ENCODE measurements at regions not wholly inside any gene's neighbourhood (a gene's known extent, or its start where the extent isn't known, plus 50 kb on each side); places are given as distances from the start of the nearest gene placed in this dataset.
"Not testable (repeated sequence)": the region's sequence is repeated elsewhere in the genome, so short reads cannot be mapped to it uniquely, and the experiment has no call there.

- intact Hi-C loops (cut with micrococcal nuclease) = no loop called here
- Mint-ChIP-seq H3K27ac (no peak overlapping the region), H3K4me3 (no peak overlapping the region), H3K27me3 (peaks cover 3 to 4% of the 10 kb centered on the region in 2 donors), H3K4me1 (peaks cover 0 to 4% (median under 1%) of the 10 kb centered on the region in 4 donors), H3K9me3 (no peaks in the 10 kb centered on the region), H3K36me3 (no peaks in the 10 kb centered on the region)
- Histone ChIP-seq H3K27ac (ENCODE audit: low read depth, low read length) (no peak overlapping the region), H3K4me3 (ENCODE audit: low read length in 2 of 2) (no peak overlapping the region), H3K27me3 (ENCODE audit: insufficient read depth, low read length) (no peaks in the 10 kb centered on the region), H3K9me3 (ENCODE audit: control insufficient read depth in 1 of 2, low read length in 2 of 2) (no peaks in the 10 kb centered on the region), H3K4me1 (ENCODE audit: insufficient read depth, low read length) (no peaks in the 10 kb centered on the region), H3K36me3 (ENCODE audit: insufficient read depth, low read length) (no peaks in the 10 kb centered on the region)
- ChIA-PET CTCF (ENCODE audit: partially characterized antibody) (no interaction called here), POLR2A (ENCODE audit: partially characterized antibody) (no interaction called here)
- no peak for DNase-seq
These were observed 231.6 kb upstream of the KRR1 start for GRCh38 chr12:75742961-75743360.

DNA sequence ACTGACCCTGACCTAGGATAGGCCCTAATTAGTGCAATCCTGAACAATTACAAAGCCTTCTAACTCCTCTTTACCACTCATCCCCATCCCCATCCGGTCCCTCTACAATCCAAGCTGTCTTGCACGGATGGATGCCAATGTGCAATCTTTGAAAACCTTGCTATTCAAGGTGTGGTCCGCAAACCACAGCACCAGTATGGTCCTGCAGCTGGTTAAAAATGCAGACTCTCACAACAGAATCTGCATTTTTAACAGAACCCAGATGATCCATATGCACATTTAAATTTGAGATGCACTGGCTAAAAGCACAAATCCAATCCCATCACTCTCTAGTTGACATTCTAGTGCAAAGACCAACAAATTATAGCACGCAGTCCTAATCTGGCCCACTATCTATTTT is 230.6 kb upstream of the KRR1 start:
- no peaks in the 10 kb centered on the region for H3K27me3 ChIP-seq (ENCODE audit: insufficient read depth, low read length)
- H3K4me3 ChIP-seq (ENCODE audit: low read length in 2 of 2) = no peak overlapping the region
- Mint-ChIP-seq H3K9me3 (no peaks in the 10 kb centered on the region), H3K4me3 (no peak overlapping the region), H3K36me3 (no peaks in the 10 kb centered on the region), H3K27ac (peak overlapping the region in 1 of 7 donors; percentile 80), H3K4me1 (peaks cover 0 to 4% (median under 1%) of the 10 kb centered on the region in 4 donors), H3K27me3 (peaks cover 3 to 4% of the 10 kb centered on the region in 2 donors)
- H3K9me3 ChIP-seq (ENCODE audit: control insufficient read depth in 1 of 2, low read length in 2 of 2) = no peaks in the 10 kb centered on the region
- POLR2A ChIA-PET (ENCODE audit: partially characterized antibody) = no interaction called here
- H3K27ac ChIP-seq (ENCODE audit: low read depth, low read length) = no peak overlapping the region
- intact Hi-C loops (cut with micrococcal nuclease) = no loop called here
- H3K4me1 ChIP-seq (ENCODE audit: insufficient read depth, low read length) = no peaks in the 10 kb centered on the region
- DNase-seq = no peak
- CTCF ChIA-PET (ENCODE audit: partially characterized antibody) = no interaction called here
- no peaks in the 10 kb centered on the region for H3K36me3 ChIP-seq (ENCODE audit: insufficient read depth, low read length)

GRCh38 chr12:75739912-75740311 is 228.5 kb upstream of the KRR1 start:
- Mint-ChIP-seq H3K4me1 (peaks cover 0 to 4% (median under 1%) of the 10 kb centered on the region in 4 donors), H3K36me3 (no peaks in the 10 kb centered on the region), H3K27me3 (peaks cover 0 to 2% of the 10 kb centered on the region in 2 donors), H3K9me3 (no peaks in the 10 kb centered on the region), H3K27ac (peak overlapping the region in 1 of 7 donors; percentile 8), H3K4me3 (no peak overlapping the region)
- Histone ChIP-seq H3K27ac (ENCODE audit: low read depth, low read length) (no peak overlapping the region), H3K4me1 (ENCODE audit: insufficient read depth, low read length) (no peaks in the 10 kb centered on the region), H3K9me3 (ENCODE audit: control insufficient read depth in 1 of 2, low read length in 2 of 2) (no peaks in the 10 kb centered on the region), H3K4me3 (ENCODE audit: low read length in 2 of 2) (no peak overlapping the region), H3K27me3 (ENCODE audit: insufficient read depth, low read length) (no peaks in the 10 kb centered on the region), H3K36me3 (ENCODE audit: insufficient read depth, low read length) (no peaks in the 10 kb centered on the region)
- DNase-seq = no peak
- CTCF ChIA-PET (ENCODE audit: partially characterized antibody) = no interaction called here
- POLR2A ChIA-PET (ENCODE audit: partially characterized antibody) = no interaction called here
- intact Hi-C loops (cut with micrococcal nuclease) = no loop called here

DNA sequence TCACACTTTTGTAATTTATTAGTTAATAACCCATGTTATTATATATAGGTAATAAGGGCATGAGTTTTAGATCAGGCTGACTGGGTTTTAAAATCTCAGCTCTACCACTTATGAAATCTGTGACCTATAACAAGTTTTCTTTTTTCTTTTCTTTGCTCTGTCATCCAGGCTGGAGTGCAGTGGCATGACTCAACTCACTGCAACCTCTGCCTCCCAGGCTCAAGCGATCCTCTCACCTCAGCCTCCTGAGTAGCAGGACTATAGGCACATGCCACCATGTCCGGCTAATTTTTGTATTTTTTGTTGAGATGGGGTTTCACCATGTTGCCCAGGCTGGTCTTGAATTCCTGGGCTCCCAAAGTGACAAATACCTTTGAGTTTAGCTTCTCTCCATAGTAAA is 227.7 kb upstream of the KRR1 start:
- POLR2A ChIA-PET (ENCODE audit: partially characterized antibody); H3K27me3 Mint-ChIP-seq; DNase-seq; H3K27me3 ChIP-seq (ENCODE audit: insufficient read depth, low read length); H3K4me1 ChIP-seq (ENCODE audit: insufficient read depth, low read length); H3K4me1 Mint-ChIP-seq; H3K36me3 Mint-ChIP-seq; H3K27ac ChIP-seq (ENCODE audit: low read depth, low read length); H3K9me3 ChIP-seq (ENCODE audit: control insufficient read depth in 1 of 2, low read length in 2 of 2); H3K4me3 ChIP-seq (ENCODE audit: low read length in 2 of 2); H3K9me3 Mint-ChIP-seq; intact Hi-C loops (cut with micrococcal nuclease); H3K4me3 Mint-ChIP-seq; CTCF ChIA-PET (ENCODE audit: partially characterized antibody); H3K36me3 ChIP-seq (ENCODE audit: insufficient read depth, low read length); H3K27ac Mint-ChIP-seq: not testable (repeated sequence)

DNA sequence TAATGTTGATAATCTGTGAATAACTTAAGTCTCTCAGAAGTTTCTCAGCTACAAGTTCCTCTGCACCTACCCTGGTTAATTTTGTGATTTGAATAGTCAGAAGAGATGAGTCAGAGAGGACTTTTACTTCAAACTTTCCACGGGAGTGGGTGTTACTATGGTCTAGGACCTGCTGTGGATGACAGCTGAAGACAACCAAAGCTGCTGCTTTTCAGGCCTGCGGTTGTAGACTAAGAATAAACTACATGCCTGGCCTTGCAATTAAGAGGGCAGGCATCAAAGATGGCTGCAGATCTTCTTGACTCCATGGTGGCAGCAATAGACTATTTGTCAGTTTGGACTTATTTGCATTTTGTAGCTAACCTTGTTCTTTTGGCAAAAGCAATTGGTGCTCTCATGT is 227.1 kb upstream of the KRR1 start:
- H3K9me3 Mint-ChIP-seq = peaks cover 0 to 2% (median 0%) of the 10 kb centered on the region in 8 donors
- peak overlapping the region in 1 of 7 donors; percentile 9 for H3K27ac Mint-ChIP-seq
- Histone ChIP-seq H3K4me1 (ENCODE audit: insufficient read depth, low read length) (no peaks in the 10 kb centered on the region), H3K27me3 (ENCODE audit: insufficient read depth, low read length) (no peaks in the 10 kb centered on the region), H3K27ac (ENCODE audit: low read depth, low read length) (no peak overlapping the region), H3K9me3 (ENCODE audit: control insufficient read depth in 1 of 2, low read length in 2 of 2) (no peaks in the 10 kb centered on the region), H3K36me3 (ENCODE audit: insufficient read depth, low read length) (no peaks in the 10 kb centered on the region), H3K4me3 (ENCODE audit: low read length in 2 of 2) (no peak overlapping the region)
- H3K4me1 Mint-ChIP-seq = peaks cover 0 to 4% (median under 1%) of the 10 kb centered on the region in 4 donors
- no peak overlapping the region for H3K4me3 Mint-ChIP-seq
- ChIA-PET POLR2A (ENCODE audit: partially characterized antibody) (no interaction called here), CTCF (ENCODE audit: partially characterized antibody) (no interaction called here)
- H3K27me3 Mint-ChIP-seq = no peaks in the 10 kb centered on the region
- H3K36me3 Mint-ChIP-seq = no peaks in the 10 kb centered on the region
- intact Hi-C loops (cut with micrococcal nuclease) = no loop called here
- no peak for DNase-seq

- Mint-ChIP-seq H3K36me3 (no peaks in the 10 kb centered on the region), H3K4me3 (no peak overlapping the region), H3K9me3 (peaks cover 0 to 2% (median 0%) of the 10 kb centered on the region in 8 donors), H3K27ac (peak overlapping the region in 1 of 7 donors; percentile 15), H3K27me3 (no peaks in the 10 kb centered on the region), H3K4me1 (peaks cover 0 to 4% (median under 1%) of the 10 kb centered on the region in 4 donors)
- ChIA-PET CTCF (ENCODE audit: partially characterized antibody) (no interaction called here), POLR2A (ENCODE audit: partially characterized antibody) (no interaction called here)
- Histone ChIP-seq H3K27ac (ENCODE audit: low read depth, low read length) (no peak overlapping the region), H3K27me3 (ENCODE audit: insufficient read depth, low read length) (no peaks in the 10 kb centered on the region), H3K9me3 (ENCODE audit: control insufficient read depth in 1 of 2, low read length in 2 of 2) (no peaks in the 10 kb centered on the region), H3K36me3 (ENCODE audit: insufficient read depth, low read length) (no peaks in the 10 kb centered on the region), H3K4me1 (ENCODE audit: insufficient read depth, low read length) (no peaks in the 10 kb centered on the region), H3K4me3 (ENCODE audit: low read length in 2 of 2) (no peak overlapping the region)
- no peak for DNase-seq
- intact Hi-C loops (cut with micrococcal nuclease) = no loop called here
These were observed 224.4 kb upstream of the KRR1 start for GRCh38 chr12:75735853-75736252.

- Mint-ChIP-seq H3K9me3 (peaks cover 0 to 2% (median 0%) of the 10 kb centered on the region in 8 donors), H3K4me1 (peaks cover 0 to 5% (median 2%) of the 10 kb centered on the region in 4 donors), H3K4me3 (no peak overlapping the region), H3K27ac (no peak overlapping the region), H3K27me3 (no peaks in the 10 kb centered on the region), H3K36me3 (no peaks in the 10 kb centered on the region)
- Histone ChIP-seq H3K4me3 (ENCODE audit: low read length in 2 of 2) (no peak overlapping the region), H3K4me1 (ENCODE audit: insufficient read depth, low read length) (no peaks in the 10 kb centered on the region), H3K9me3 (ENCODE audit: control insufficient read depth in 1 of 2, low read length in 2 of 2) (no peaks in the 10 kb centered on the region), H3K27ac (ENCODE audit: low read depth, low read length) (no peak overlapping the region), H3K27me3 (ENCODE audit: insufficient read depth, low read length) (no peaks in the 10 kb centered on the region), H3K36me3 (ENCODE audit: insufficient read depth, low read length) (no peaks in the 10 kb centered on the region)
- no peak for DNase-seq
- ChIA-PET POLR2A (ENCODE audit: partially characterized antibody) (no interaction called here), CTCF (ENCODE audit: partially characterized antibody) (no interaction called here)
- intact Hi-C loops (cut with micrococcal nuclease) = no loop called here
These were observed 217.4 kb upstream of the KRR1 start for GRCh38 chr12:75728826-75729225.

DNA sequence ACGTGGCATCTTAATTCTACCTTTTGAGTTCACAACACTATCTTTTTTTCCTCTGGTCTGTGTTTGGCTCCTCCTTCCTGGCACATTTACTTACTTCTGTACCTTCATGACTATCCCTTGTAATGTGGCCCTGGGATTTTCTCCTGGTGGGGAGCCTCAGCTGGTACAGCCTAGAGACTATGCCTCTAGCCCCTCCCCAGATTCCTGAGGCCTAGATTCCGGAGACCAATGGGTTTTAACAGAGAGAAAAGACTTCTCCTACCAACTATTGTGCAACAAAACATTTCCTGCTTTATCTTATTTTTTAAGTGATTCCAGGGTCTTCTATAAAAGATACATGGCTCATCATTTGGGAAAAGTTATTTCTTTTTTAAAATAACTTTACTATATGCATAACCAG is 216.2 kb upstream of the KRR1 start:
- peaks cover 8 to 15% (median 11%) of the 10 kb centered on the region in 4 donors for H3K4me1 Mint-ChIP-seq

More for the DNA sequence above, 216.2 kb upstream of the KRR1 start:
- H3K9me3 ChIP-seq (ENCODE audit: control insufficient read depth in 1 of 2, low read length in 2 of 2) = no peaks in the 10 kb centered on the region
- no peak for DNase-seq
- no peak overlapping the region for H3K4me3 Mint-ChIP-seq
- H3K27ac ChIP-seq (ENCODE audit: low read depth, low read length) = no peak overlapping the region
- ChIA-PET POLR2A (ENCODE audit: partially characterized antibody) (no interaction called here), CTCF (ENCODE audit: partially characterized antibody) (no interaction called here)
- no peak overlapping the region for H3K27ac Mint-ChIP-seq
- H3K27me3 Mint-ChIP-seq = no peaks in the 10 kb centered on the region
- no peak overlapping the region for H3K4me3 ChIP-seq (ENCODE audit: low read length in 2 of 2)
- no peaks in the 10 kb centered on the region for H3K9me3 Mint-ChIP-seq
- intact Hi-C loops (cut with micrococcal nuclease) = no loop called here
- peaks cover 9% of the 10 kb centered on the region for H3K4me1 ChIP-seq (ENCODE audit: insufficient read depth, low read length)
- no peaks in the 10 kb centered on the region for H3K36me3 ChIP-seq (ENCODE audit: insufficient read depth, low read length)
- no peaks in the 10 kb centered on the region for H3K27me3 ChIP-seq (ENCODE audit: insufficient read depth, low read length)
- no peaks in the 10 kb centered on the region for H3K36me3 Mint-ChIP-seq
